CD14-positive monocyte (primary cell): ENCODE measurements at regions not wholly inside any gene's neighbourhood (a gene's known extent, or its start where the extent isn't known, plus 50 kb on each side); places are given as distances from the start of the nearest gene placed in this dataset.

Source experiments
- DNase-seq, 3 donors: peaks; one replicate each; pipeline ENCODE4 v3.0.0-alpha.2; 2011 to 2022
- H2AFZ ChIP-seq: 2 replicates; pipeline ENCODE4 v1.6.0; 2012; ENCODE audit warnings: mild to moderate bottlenecking, low read depth, low read length, inconsistent platforms; ENCODE audit not compliant: insufficient read depth, poor library complexity, severe bottlenecking
- H3K27ac ChIP-seq, 2 donors: 1 replicate in 1 of 2; 2 replicates in 1 of 2; pipeline ENCODE4 v1.5.1; 2012 to 2013; ENCODE audit warnings: low read length in 2 of 2, control low read depth in 1 of 2, inconsistent platforms in 1 of 2, low read depth in 1 of 2, mild to moderate bottlenecking in 1 of 2
- H3K27me3 ChIP-seq, 2 donors: one replicate each; pipeline versions ENCODE4 v1.6.0 to v1.6.1; 2011 to 2013; ENCODE audit warnings: low read length in 2 of 2; ENCODE audit not compliant: control insufficient read depth in 2 of 2, insufficient read depth in 2 of 2
- H3K36me3 ChIP-seq, 2 donors: replicated peaks in 1 of 2; 1 replicate in 1 of 2; 2 replicates in 1 of 2; pipeline versions ENCODE4 v1.5.1 to v1.6.1; 2012 to 2013; ENCODE audit warnings: low read length in 2 of 2, control low read depth in 1 of 2, inconsistent platforms in 1 of 2, mild to moderate bottlenecking in 1 of 2; ENCODE audit not compliant: insufficient read depth in 2 of 2, control insufficient read depth in 1 of 2
- H3K4me1 ChIP-seq, 2 donors: 1 replicate in 1 of 2; 2 replicates in 1 of 2; pipeline versions ENCODE4 v1.5.1 to v1.6.1; 2012 to 2013; ENCODE audit warnings: low read length in 2 of 2, control low read depth in 1 of 2, inconsistent platforms in 1 of 2, mild to moderate bottlenecking in 1 of 2, moderate library complexity in 1 of 2; ENCODE audit not compliant: insufficient read depth in 2 of 2, control insufficient read depth in 1 of 2
- H3K4me2 ChIP-seq: replicated peaks from 2 replicates; pipeline ENCODE3; 2012; ENCODE audit warnings: low read length, moderate library complexity, mild to moderate bottlenecking; ENCODE audit not compliant: poor library complexity, severe bottlenecking; ENCODE audit errors: extremely low read depth
- H3K4me3 ChIP-seq, 3 experiments: fragments of 200-600 bp in 1 of 3; sonication (generic) in 1 of 3; replicated peaks in 1 of 3; 1 replicate in 2 of 3; 2 replicates in 1 of 3; pipeline ENCODE4 v1.5.1; 2011 to 2013; ENCODE audit warnings: low read length in 3 of 3, mild to moderate bottlenecking in 3 of 3, control low read depth in 2 of 3, low read depth in 2 of 3, inconsistent platforms in 1 of 3, moderate library complexity in 1 of 3
- H3K79me2 ChIP-seq: 2 replicates; pipeline ENCODE4 v1.6.0; 2012; ENCODE audit warnings: mild to moderate bottlenecking, control low read depth, inconsistent platforms, low read length, moderate library complexity; ENCODE audit not compliant: insufficient read depth
- H3K9ac ChIP-seq: 2 replicates; pipeline ENCODE4 v1.6.0; 2017; ENCODE audit warnings: low read length, mild to moderate bottlenecking; ENCODE audit not compliant: insufficient read depth, poor library complexity, severe bottlenecking
- H3K9me3 ChIP-seq, 2 donors: replicated peaks in 1 of 2; 1 replicate in 1 of 2; 2 replicates in 1 of 2; pipeline versions ENCODE4 v1.5.1 to v1.6.1; 2012 to 2013; ENCODE audit warnings: low read length in 2 of 2, control low read depth in 1 of 2; ENCODE audit not compliant: control insufficient read depth in 1 of 2, insufficient read depth in 1 of 2
- H4K20me1 ChIP-seq: 2 replicates; pipeline ENCODE4 v1.6.0; 2012; ENCODE audit warnings: mild to moderate bottlenecking, low read length, control low read depth, moderate library complexity; ENCODE audit not compliant: insufficient read depth
- H3K27ac Mint-ChIP-seq, 7 donors: one replicate each; pipeline ENCODE4 v1.8.0; 2020; ENCODE audit warnings: mild to moderate bottlenecking in 7 of 7, mixed read lengths in 7 of 7, moderate library complexity in 6 of 7, inconsistent platforms in 2 of 7
- H3K27me3 Mint-ChIP-seq, 3 donors: one replicate each; pipeline ENCODE4 v1.8.0; 2021 to 2022; ENCODE audit warnings: low read depth in 3 of 3, mild to moderate bottlenecking in 3 of 3, mixed read lengths in 3 of 3, moderate library complexity in 3 of 3, inconsistent platforms in 1 of 3
- H3K36me3 Mint-ChIP-seq, 2 donors: one replicate each; pipeline ENCODE4 v1.8.0; 2020; ENCODE audit warnings: mixed read lengths in 2 of 2, inconsistent platforms in 1 of 2, mild to moderate bottlenecking in 1 of 2
- H3K4me1 Mint-ChIP-seq: one replicate; pipeline ENCODE4 v1.8.0; 2020; ENCODE audit warnings: mild to moderate bottlenecking, mixed read lengths
- H3K4me3 Mint-ChIP-seq, 2 donors: one replicate each; pipeline ENCODE4 v1.8.0; 2020; ENCODE audit warnings: mild to moderate bottlenecking in 2 of 2, mixed read lengths in 2 of 2, moderate library complexity in 1 of 2
- H3K9me3 Mint-ChIP-seq, 7 donors: one replicate each; pipeline ENCODE4 v1.8.0; 2020 to 2022; ENCODE audit warnings: mixed read lengths in 7 of 7, mild to moderate bottlenecking in 6 of 7, moderate library complexity in 6 of 7, inconsistent platforms in 2 of 7
- WGBS: methylation state at CpG from one replicate; pipeline ENCODE4 v1.1.5; 2013; ENCODE audit warnings: missing lambda C conversion rate; ENCODE audit not compliant: insufficient coverage; 5-methylcytosine and 5-hydroxymethylcytosine counted together
- intact Hi-C, 2 donors: fragments of 100-400 bp; cut with micrococcal nuclease; formaldehyde crosslinking; loops; one replicate each; pipeline versions ENCODE4 v1.15.0 to v1.15.1; 2023
- TF ChIP-seq, protein P1 (sequence below): fragments of 200-600 bp; IDR thresholded peaks from one replicate; pipeline ENCODE4 v1.8.0; 2022; ENCODE audit warnings: antibody characterized with exemption, mild to moderate bottlenecking

DNA sequence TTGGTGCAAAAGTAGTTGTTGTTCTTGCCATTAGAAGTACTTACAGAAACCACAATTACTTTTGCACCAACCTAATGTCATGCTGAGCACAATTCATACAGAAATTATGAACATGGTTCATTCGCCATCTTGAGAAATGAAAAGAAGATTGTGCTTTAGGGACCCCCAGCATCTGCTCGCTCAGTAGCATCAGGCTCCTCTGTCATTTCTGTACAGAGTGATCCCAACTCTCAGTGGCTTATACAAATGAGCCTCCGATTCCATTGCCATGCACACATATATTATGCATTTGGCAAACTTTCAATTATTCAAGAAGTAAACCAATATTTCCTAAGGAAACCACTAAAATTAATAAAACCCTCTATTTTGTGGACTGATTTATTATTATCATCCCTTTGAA is 266.2 kb downstream of the MED10 start:
- H3K27ac Mint-ChIP-seq: no peak overlapping the region

DNA sequence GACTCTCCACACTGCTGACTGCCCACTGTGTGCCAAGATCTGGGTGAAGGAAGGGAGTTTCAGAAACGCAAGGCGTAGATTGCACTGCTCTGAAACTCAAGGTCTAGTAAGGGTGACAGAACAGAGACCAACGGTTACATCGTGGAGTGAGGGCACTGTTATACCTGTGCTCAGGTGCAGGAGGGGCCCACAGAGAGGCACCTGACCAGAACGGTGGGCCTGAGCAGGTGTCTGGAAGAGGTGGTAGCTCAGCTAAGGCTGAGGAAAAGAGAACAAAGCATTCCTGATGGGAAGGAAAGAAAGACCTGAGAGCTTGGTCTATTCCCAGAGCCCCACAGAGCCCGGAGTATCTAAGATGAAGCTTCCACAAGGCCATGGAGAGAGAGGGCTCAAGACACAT is 267.2 kb downstream of the MED10 start:
- Mint-ChIP-seq H3K27me3 (no peaks in the 10 kb centered on the region), H3K4me3 (no peak overlapping the region), H3K36me3 (no peaks in the 10 kb centered on the region), H3K9me3 (peaks cover 0 to 24% (median 3%) of the 10 kb centered on the region in 7 donors), H3K27ac (no peak overlapping the region), H3K4me1 (no peaks in the 10 kb centered on the region)
- H3K27me3 ChIP-seq: no peaks in the 10 kb centered on the region
- H3K9me3 ChIP-seq: no peaks in the 10 kb centered on the region
- H2AFZ ChIP-seq: no peak overlapping the region
- H3K9ac ChIP-seq: no peak overlapping the region
- no peak overlapping the region for H3K4me2 ChIP-seq
- no peak overlapping the region for H3K27ac ChIP-seq
- H4K20me1 ChIP-seq: no peaks in the 10 kb centered on the region
- DNase-seq: no peak
- H3K4me3 ChIP-seq: no peak overlapping the region
- H3K79me2 ChIP-seq: no peaks in the 10 kb centered on the region
- TF ChIP-seq, protein P1, sequence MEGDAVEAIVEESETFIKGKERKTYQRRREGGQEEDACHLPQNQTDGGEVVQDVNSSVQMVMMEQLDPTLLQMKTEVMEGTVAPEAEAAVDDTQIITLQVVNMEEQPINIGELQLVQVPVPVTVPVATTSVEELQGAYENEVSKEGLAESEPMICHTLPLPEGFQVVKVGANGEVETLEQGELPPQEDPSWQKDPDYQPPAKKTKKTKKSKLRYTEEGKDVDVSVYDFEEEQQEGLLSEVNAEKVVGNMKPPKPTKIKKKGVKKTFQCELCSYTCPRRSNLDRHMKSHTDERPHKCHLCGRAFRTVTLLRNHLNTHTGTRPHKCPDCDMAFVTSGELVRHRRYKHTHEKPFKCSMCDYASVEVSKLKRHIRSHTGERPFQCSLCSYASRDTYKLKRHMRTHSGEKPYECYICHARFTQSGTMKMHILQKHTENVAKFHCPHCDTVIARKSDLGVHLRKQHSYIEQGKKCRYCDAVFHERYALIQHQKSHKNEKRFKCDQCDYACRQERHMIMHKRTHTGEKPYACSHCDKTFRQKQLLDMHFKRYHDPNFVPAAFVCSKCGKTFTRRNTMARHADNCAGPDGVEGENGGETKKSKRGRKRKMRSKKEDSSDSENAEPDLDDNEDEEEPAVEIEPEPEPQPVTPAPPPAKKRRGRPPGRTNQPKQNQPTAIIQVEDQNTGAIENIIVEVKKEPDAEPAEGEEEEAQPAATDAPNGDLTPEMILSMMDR: no peak
- 89% methylated on average over 6 of the region's 6 CpGs for WGBS
- no peaks in the 10 kb centered on the region for H3K36me3 ChIP-seq
- intact Hi-C loops: no loop called here
- no peaks in the 10 kb centered on the region for H3K4me1 ChIP-seq

More for the DNA sequence above, 266.2 kb downstream of the MED10 start:
- peaks cover 0 to 21% (median 3%) of the 10 kb centered on the region in 7 donors for H3K9me3 Mint-ChIP-seq
- Histone ChIP-seq H2AFZ (no peak overlapping the region), H3K4me1 (no peaks in the 10 kb centered on the region), H3K4me3 (no peak overlapping the region), H4K20me1 (no peaks in the 10 kb centered on the region), H3K36me3 (no peaks in the 10 kb centered on the region), H3K27ac (no peak overlapping the region), H3K9ac (no peak overlapping the region), H3K27me3 (no peaks in the 10 kb centered on the region), H3K4me2 (no peak overlapping the region), H3K79me2 (no peaks in the 10 kb centered on the region), H3K9me3 (no peaks in the 10 kb centered on the region)
- no peak overlapping the region for H3K4me3 Mint-ChIP-seq
- TF ChIP-seq, protein P1: no peak
- DNase-seq: no peak
- H3K4me1 Mint-ChIP-seq: no peaks in the 10 kb centered on the region
- WGBS: 93% methylated on average over 3 of the region's 3 CpGs
- intact Hi-C loops: no loop called here
- no peaks in the 10 kb centered on the region for H3K36me3 Mint-ChIP-seq
- peaks cover 0 to 2% (median 0%) of the 10 kb centered on the region in 3 donors for H3K27me3 Mint-ChIP-seq
